Neural cell (in vitro differentiated cells): ENCODE measurements at regions not wholly inside any gene's neighbourhood (a gene's known extent, or its start where the extent isn't known, plus 50 kb on each side); places are given as distances from the start of the nearest gene placed in this dataset.

Source experiments
- H2AFZ ChIP-seq: fragments of 200-600, 300-800 bp; sonication (generic), shearing (Covaris generic); 2 replicates; pipeline ENCODE4 v1.6.0; 2014; ENCODE audit warnings: low read depth, mild to moderate bottlenecking, antibody characterized with exemption, low read length, moderate library complexity
- H3F3A ChIP-seq: fragments of 200-600 bp; shearing (Covaris generic); 2 replicates; pipeline ENCODE4 v1.6.1; 2016; ENCODE audit warnings: mild to moderate bottlenecking, moderate library complexity, mixed read lengths, antibody characterized with exemption, low read length; ENCODE audit not compliant: insufficient read depth, poor library complexity, severe bottlenecking
- H3K27ac ChIP-seq: fragments of 200-600, 300-800 bp; sonication (generic), shearing (Covaris generic); 2 replicates; pipeline ENCODE4 v1.5.1; 2014; ENCODE audit warnings: mild to moderate bottlenecking, low read length, moderate library complexity
- H3K27me3 ChIP-seq: fragments of 300-800, 200-600 bp; sonication (generic), shearing (Covaris generic); 2 replicates; pipeline ENCODE4 v1.6.0; 2014; ENCODE audit warnings: mild to moderate bottlenecking, low read depth, low read length, moderate library complexity; ENCODE audit not compliant: insufficient read depth
- H3K36me3 ChIP-seq: fragments of 300-800, 200-600 bp; sonication (generic), shearing (Covaris generic); 2 replicates; pipeline ENCODE4 v1.5.1; 2014; ENCODE audit warnings: mild to moderate bottlenecking, antibody characterized with exemption, low read length, moderate library complexity; ENCODE audit not compliant: insufficient read depth
- H3K4me2 ChIP-seq: fragments of 300-800, 200-600 bp; sonication (generic), shearing (Covaris generic); 2 replicates; pipeline ENCODE4 v1.6.0; 2014; ENCODE audit warnings: mild to moderate bottlenecking, low read length
- H3K4me3 ChIP-seq: fragments of 300-800, 200-600 bp; sonication (generic), shearing (Covaris generic); 2 replicates; pipeline ENCODE4 v1.5.1; 2014; ENCODE audit warnings: mild to moderate bottlenecking, low read length, moderate library complexity
- H3K79me2 ChIP-seq: fragments of 200-600 bp; shearing (Covaris generic); replicated peaks from 2 replicates; pipeline ENCODE4 v1.6.0; 2014; ENCODE audit warnings: mild to moderate bottlenecking, low read length, moderate library complexity; ENCODE audit not compliant: insufficient read depth
- H3K9ac ChIP-seq: fragments of 300-800, 200-600 bp; sonication (generic), shearing (Covaris generic); 2 replicates; pipeline ENCODE4 v1.6.1; 2016; ENCODE audit warnings: mild to moderate bottlenecking, low read length, mixed read lengths
- H3K9me2 ChIP-seq: fragments of 200-600 bp; shearing (Covaris generic); 2 replicates; pipeline ENCODE4 v1.6.1; 2016; ENCODE audit warnings: mild to moderate bottlenecking, low read length, mixed read lengths; ENCODE audit not compliant: insufficient read depth
- H3K9me3 ChIP-seq: fragments of 200-600, 300-800 bp; sonication (generic), shearing (Covaris generic); 2 replicates; pipeline ENCODE4 v1.6.1; 2016; ENCODE audit warnings: mild to moderate bottlenecking, mixed run types, low read length, moderate library complexity, mixed read lengths
- H4K20me1 ChIP-seq: fragments of 200-600 bp; shearing (Covaris generic); 2 replicates; pipeline ENCODE4 v1.6.1; 2016; ENCODE audit warnings: mild to moderate bottlenecking, mixed run types; ENCODE audit not compliant: insufficient read depth
- CTCF ChIP-seq: fragments of 450-650 bp; IDR thresholded peaks from 2 replicates; pipeline ENCODE4 v1.5.1; 2014; ENCODE audit warnings: antibody characterized with exemption, mild to moderate bottlenecking, moderate library complexity; ENCODE audit not compliant: poor library complexity, severe bottlenecking
- EP300 ChIP-seq: fragments of 450-650 bp; conservative IDR thresholded peaks from 2 replicates; pipeline ENCODE4 v1.6.1; 2014; ENCODE audit warnings: antibody characterized with exemption, mild to moderate bottlenecking, moderate library complexity; ENCODE audit not compliant: poor library complexity, severe bottlenecking
- EZH2 ChIP-seq: fragments of 200-600, 300-800 bp; shearing (Covaris generic), sonication (generic); IDR thresholded peaks from 2 replicates; pipeline ENCODE4 v1.6.1; 2014; ENCODE audit warnings: antibody characterized with exemption, low read length, borderline replicate concordance, mild to moderate bottlenecking; ENCODE audit not compliant: insufficient read depth, poor library complexity, severe bottlenecking
- MXI1 ChIP-seq: fragments of 450-650 bp; conservative IDR thresholded peaks from 2 replicates; pipeline ENCODE4 v1.6.1; 2014; ENCODE audit warnings: antibody characterized with exemption, mild to moderate bottlenecking; ENCODE audit not compliant: poor library complexity, severe bottlenecking
- POLR2AphosphoS5 ChIP-seq: IDR thresholded peaks from 2 replicates; pipeline ENCODE4 v1.6.1; 2012
- RAD21 ChIP-seq: fragments of 450-650 bp; conservative IDR thresholded peaks from 2 replicates; pipeline ENCODE4 v1.6.1; 2014; ENCODE audit warnings: antibody characterized with exemption, mild to moderate bottlenecking, moderate library complexity
- REST ChIP-seq: IDR thresholded peaks from 2 replicates; pipeline ENCODE4 v1.6.1; 2012; ENCODE audit warnings: borderline replicate concordance
- SMC3 ChIP-seq: fragments of 450-650 bp; conservative IDR thresholded peaks from 2 replicates; pipeline ENCODE4 v1.6.1; 2014; ENCODE audit warnings: antibody characterized with exemption, mild to moderate bottlenecking, moderate library complexity; ENCODE audit not compliant: poor library complexity
- TAF1 ChIP-seq: IDR thresholded peaks from 2 replicates; pipeline ENCODE4 v1.6.1; 2012; ENCODE audit warnings: low read depth

- TF ChIP-seq TAF1 (no peak), EZH2 (no peak), RAD21 (peak; percentile 85), POLR2AphosphoS5 (no peak), REST (no peak), CTCF (peak; percentile 89), MXI1 (no peak), EP300 (no peak), SMC3 (peak; percentile 80)
- H3K9ac ChIP-seq = no peak overlapping the region
- no peak overlapping the region for H3K27ac ChIP-seq
- no peaks in the 10 kb centered on the region for H3K79me2 ChIP-seq
- no peaks in the 10 kb centered on the region for H3K27me3 ChIP-seq
- peak overlapping the region; percentile 46 for H3K4me3 ChIP-seq
- H3K9me2 ChIP-seq = no peaks in the 10 kb centered on the region
- no peaks in the 10 kb centered on the region for H3K36me3 ChIP-seq
- no peaks in the 10 kb centered on the region for H4K20me1 ChIP-seq
- H3K9me3 ChIP-seq = no peaks in the 10 kb centered on the region
- no peaks in the 10 kb centered on the region for H3F3A ChIP-seq
- H2AFZ ChIP-seq = no peak overlapping the region
- H3K4me2 ChIP-seq = no peak overlapping the region
Observed at GRCh38 chr10:63866075-63866746, 345.0 kb downstream of the REEP3 start.

GRCh38 chr10:63866747-63867140, 345.5 kb downstream of the REEP3 start:
- H3K9me2 ChIP-seq = no peaks in the 10 kb centered on the region
- no peak overlapping the region for H3K4me2 ChIP-seq

More at GRCh38 chr10:63866747-63867140, 345.5 kb downstream of the REEP3 start:
- Histone ChIP-seq H3F3A (no peaks in the 10 kb centered on the region), H3K27ac (no peak overlapping the region), H3K27me3 (no peaks in the 10 kb centered on the region), H3K9me3 (no peaks in the 10 kb centered on the region), H2AFZ (no peak overlapping the region), H3K4me3 (peak overlapping the region; percentile 46), H3K79me2 (no peaks in the 10 kb centered on the region), H4K20me1 (no peaks in the 10 kb centered on the region), H3K9ac (no peak overlapping the region), H3K36me3 (no peaks in the 10 kb centered on the region)
- TF ChIP-seq REST (no peak), TAF1 (no peak), CTCF (peak; percentile 71), MXI1 (no peak), POLR2AphosphoS5 (no peak), RAD21 (peak; percentile 50), SMC3 (peak; percentile 68), EZH2 (no peak), EP300 (no peak)
